Inferior parietal cortex (tissue), 1 donor: ENCODE measurements at regions not wholly inside any gene's neighbourhood (a gene's known extent, or its start where the extent isn't known, plus 50 kb on each side); places are given as distances from the start of the nearest gene placed in this dataset.
"Not testable (repeated sequence)": the region's sequence is repeated elsewhere in the genome, so short reads cannot be mapped to it uniquely, and the experiment has no call there.

ENCODE experiments used
- DNase-seq: peaks from one replicate; pipeline ENCODE4 v3.0.0-alpha.2; 2016; ENCODE audit errors: extremely low spot score

- DNase-seq: no peak
Observed at GRCh38 chr1:181172082-181172481, 83.6 kb downstream of the IER5 start.

GRCh38 chr1:181173761-181174447 is 85.4 kb downstream of the IER5 start:
- no peak for DNase-seq

GRCh38 chr1:181174861-181175260 is 86.4 kb downstream of the IER5 start:
- DNase-seq: no peak

GRCh38 chr1:181175356-181175910 is 86.9 kb downstream of the IER5 start:
- DNase-seq: no peak

GRCh38 chr1:181175955-181176354 is 87.5 kb downstream of the IER5 start:
- DNase-seq: no peak

GRCh38 chr1:181178241-181178879 is 89.9 kb downstream of the IER5 start:
- DNase-seq: no peak

GRCh38 chr1:181179279-181179986 is 90.9 kb downstream of the IER5 start:
- DNase-seq: no peak

- peak; percentile 70 for DNase-seq
Observed at GRCh38 chr1:181179987-181180365, 91.5 kb downstream of the IER5 start.

- no peak for DNase-seq
Observed at GRCh38 chr1:181180407-181181031, 92.0 kb downstream of the IER5 start.

GRCh38 chr1:181181792-181182585 is 93.5 kb downstream of the IER5 start:
- no peak for DNase-seq

- no peak for DNase-seq
Observed at GRCh38 chr1:181184621-181185020, 96.1 kb downstream of the IER5 start.

GRCh38 chr1:181185461-181185860 is 97.0 kb downstream of the IER5 start:
- no peak for DNase-seq

GRCh38 chr1:181186133-181186532 is 97.6 kb downstream of the IER5 start:
- DNase-seq: not testable (repeated sequence)

- DNase-seq: no peak
Observed at GRCh38 chr1:181187337-181188126, 99.0 kb downstream of the IER5 start.

GRCh38 chr1:181189245-181189644 is 100.7 kb downstream of the IER5 start:
- no peak for DNase-seq

GRCh38 chr1:181189691-181190363 is 101.3 kb downstream of the IER5 start:
- DNase-seq: peak; percentile 69

- DNase-seq: no peak
Observed at GRCh38 chr1:181190364-181191035, 102.0 kb downstream of the IER5 start.

GRCh38 chr1:181191494-181192040 is 103.1 kb downstream of the IER5 start:
- DNase-seq: no peak

GRCh38 chr1:181192316-181192715 is 103.8 kb downstream of the IER5 start:
- DNase-seq: no peak
